ENCODE measurements at regions not wholly inside any gene's neighbourhood (a gene's known extent, or its start where the extent isn't known, plus 50 kb on each side); places are given as distances from the start of the nearest gene placed in this dataset.

- Histone ChIP-seq H3K9me3 (ENCODE audit: control insufficient read depth, insufficient read depth, low read length) (no peaks in the 10 kb centered on the region), H3K27me3 (ENCODE audit: control insufficient read depth, low read length) (no peaks in the 10 kb centered on the region), H3K27ac (ENCODE audit: low read depth, low read length) (no peak overlapping the region), H3F3A (ENCODE audit: control insufficient read depth, insufficient read depth) (no peaks in the 10 kb centered on the region), H3K4me3 (ENCODE audit: low read length) (no peak overlapping the region), H3K9me2 (replicated peaks; ENCODE audit: control insufficient read depth, low read length) (no peaks in the 10 kb centered on the region), H4K20me1 (ENCODE audit: control insufficient read depth, insufficient read depth, low read depth, low read length) (no peaks in the 10 kb centered on the region), H3K79me2 (ENCODE audit: control insufficient read depth, low read length) (no peaks in the 10 kb centered on the region), H3K4me1 (ENCODE audit: control insufficient read depth, low read length) (no peaks in the 10 kb centered on the region), H3K36me3 (ENCODE audit: control insufficient read depth, low read length) (no peaks in the 10 kb centered on the region), H3K4me2 (ENCODE audit: low read length) (no peak overlapping the region)
- TF ChIP-seq EZH2phosphoT487 (IDR thresholded peaks at IDR 0.05; ENCODE audit: borderline replicate concordance, low read length) (no peak), CTCF (IDR thresholded peaks at IDR 0.05; ENCODE audit: low read depth, low read length, poor library complexity, severe bottlenecking) (no peak)
These were observed 259.9 kb downstream of the FOXA2 start for GRCh38 chr20:22324505-22324904.

GRCh38 chr20:22322513-22322912, 261.9 kb downstream of the FOXA2 start:
- H3K27ac ChIP-seq (ENCODE audit: low read depth, low read length): no peak overlapping the region
- no peaks in the 10 kb centered on the region for H3K36me3 ChIP-seq (ENCODE audit: control insufficient read depth, low read length)
- no peak overlapping the region for H3K4me2 ChIP-seq (ENCODE audit: low read length)
- no peak overlapping the region for H3K4me3 ChIP-seq (ENCODE audit: low read length)
- H4K20me1 ChIP-seq (ENCODE audit: control insufficient read depth, insufficient read depth, low read depth, low read length): no peaks in the 10 kb centered on the region
- no peaks in the 10 kb centered on the region for H3K9me2 ChIP-seq (replicated peaks; ENCODE audit: control insufficient read depth, low read length)
- H3F3A ChIP-seq (ENCODE audit: control insufficient read depth, insufficient read depth): no peaks in the 10 kb centered on the region
- TF ChIP-seq CTCF (IDR thresholded peaks at IDR 0.05; ENCODE audit: low read depth, low read length, poor library complexity, severe bottlenecking) (no peak), EZH2phosphoT487 (IDR thresholded peaks at IDR 0.05; ENCODE audit: borderline replicate concordance, low read length) (no peak)
- H3K9me3 ChIP-seq (ENCODE audit: control insufficient read depth, insufficient read depth, low read length): no peaks in the 10 kb centered on the region
- H3K4me1 ChIP-seq (ENCODE audit: control insufficient read depth, low read length): no peaks in the 10 kb centered on the region
- H3K79me2 ChIP-seq (ENCODE audit: control insufficient read depth, low read length): no peaks in the 10 kb centered on the region
- H3K27me3 ChIP-seq (ENCODE audit: control insufficient read depth, low read length): no peaks in the 10 kb centered on the region

- H3K27me3 ChIP-seq (ENCODE audit: control insufficient read depth, low read length): no peaks in the 10 kb centered on the region
- H4K20me1 ChIP-seq (ENCODE audit: control insufficient read depth, insufficient read depth, low read depth, low read length): no peaks in the 10 kb centered on the region
- H3K9me2 ChIP-seq (replicated peaks; ENCODE audit: control insufficient read depth, low read length): no peaks in the 10 kb centered on the region
- H3F3A ChIP-seq (ENCODE audit: control insufficient read depth, insufficient read depth): no peaks in the 10 kb centered on the region
- no peak overlapping the region for H3K4me3 ChIP-seq (ENCODE audit: low read length)
- H3K9me3 ChIP-seq (ENCODE audit: control insufficient read depth, insufficient read depth, low read length): no peaks in the 10 kb centered on the region
- H3K27ac ChIP-seq (ENCODE audit: low read depth, low read length): no peak overlapping the region
- TF ChIP-seq EZH2phosphoT487 (IDR thresholded peaks at IDR 0.05; ENCODE audit: borderline replicate concordance, low read length) (no peak), CTCF (IDR thresholded peaks at IDR 0.05; ENCODE audit: low read depth, low read length, poor library complexity, severe bottlenecking) (no peak)
- H3K4me2 ChIP-seq (ENCODE audit: low read length): no peak overlapping the region
- no peaks in the 10 kb centered on the region for H3K36me3 ChIP-seq (ENCODE audit: control insufficient read depth, low read length)
- H3K79me2 ChIP-seq (ENCODE audit: control insufficient read depth, low read length): no peaks in the 10 kb centered on the region
- no peaks in the 10 kb centered on the region for H3K4me1 ChIP-seq (ENCODE audit: control insufficient read depth, low read length)
These were observed 263.2 kb downstream of the FOXA2 start for GRCh38 chr20:22321191-22321590.

Data from DOHH2 (cell line).